ENCODE measurements at regions not wholly inside any gene's neighbourhood (a gene's known extent, or its start where the extent isn't known, plus 50 kb on each side); places are given as distances from the start of the nearest gene placed in this dataset.

GRCh38 chr1:184919892-184920291 is 54.4 kb downstream of the NIBAN1 start:
- TF ChIP-seq CTCF (IDR thresholded peaks at IDR 0.05) = no peak
- peaks cover 35% of the 10 kb centered on the region for H3K27me3 Mint-ChIP-seq (ENCODE audit: unreplicated experiment)
- DNase-seq (ENCODE audit: extremely low spot score, unreplicated experiment) = no peak
- H3K27ac Mint-ChIP-seq (ENCODE audit: unreplicated experiment) = no peak overlapping the region
- H3K9me3 Mint-ChIP-seq (ENCODE audit: unreplicated experiment) = peaks cover 13% of the 10 kb centered on the region
- H3K4me1 Mint-ChIP-seq (ENCODE audit: unreplicated experiment) = no peaks in the 10 kb centered on the region
- H3K4me3 Mint-ChIP-seq (ENCODE audit: unreplicated experiment) = no peak overlapping the region
- H3K36me3 Mint-ChIP-seq (ENCODE audit: unreplicated experiment) = no peaks in the 10 kb centered on the region

- H3K36me3 Mint-ChIP-seq (ENCODE audit: unreplicated experiment) = no peaks in the 10 kb centered on the region
- TF ChIP-seq CTCF (IDR thresholded peaks at IDR 0.05) = no peak
- no peak overlapping the region for H3K27ac Mint-ChIP-seq (ENCODE audit: unreplicated experiment)
- peaks cover 7% of the 10 kb centered on the region for H3K4me1 Mint-ChIP-seq (ENCODE audit: unreplicated experiment)
- no peak overlapping the region for H3K4me3 Mint-ChIP-seq (ENCODE audit: unreplicated experiment)
- peaks cover 14% of the 10 kb centered on the region for H3K27me3 Mint-ChIP-seq (ENCODE audit: unreplicated experiment)
- no peak for DNase-seq (ENCODE audit: extremely low spot score, unreplicated experiment)
- no peaks in the 10 kb centered on the region for H3K9me3 Mint-ChIP-seq (ENCODE audit: unreplicated experiment)
These were observed 58.7 kb downstream of the NIBAN1 start for GRCh38 chr1:184915463-184916090.

- no peak overlapping the region for H3K4me3 Mint-ChIP-seq (ENCODE audit: unreplicated experiment)
- DNase-seq (ENCODE audit: extremely low spot score, unreplicated experiment) = no peak
- no peaks in the 10 kb centered on the region for H3K36me3 Mint-ChIP-seq (ENCODE audit: unreplicated experiment)
- TF ChIP-seq CTCF (IDR thresholded peaks at IDR 0.05) = no peak
- peaks cover 14% of the 10 kb centered on the region for H3K27me3 Mint-ChIP-seq (ENCODE audit: unreplicated experiment)
- no peaks in the 10 kb centered on the region for H3K9me3 Mint-ChIP-seq (ENCODE audit: unreplicated experiment)
- H3K27ac Mint-ChIP-seq (ENCODE audit: unreplicated experiment) = no peak overlapping the region
- H3K4me1 Mint-ChIP-seq (ENCODE audit: unreplicated experiment) = peaks cover 7% of the 10 kb centered on the region
These were observed 60.2 kb downstream of the NIBAN1 start for GRCh38 chr1:184914149-184914548.

- Mint-ChIP-seq H3K36me3 (ENCODE audit: unreplicated experiment) (no peaks in the 10 kb centered on the region), H3K9me3 (ENCODE audit: unreplicated experiment) (no peaks in the 10 kb centered on the region), H3K27ac (ENCODE audit: unreplicated experiment) (no peak overlapping the region), H3K4me1 (ENCODE audit: unreplicated experiment) (peaks cover 9% of the 10 kb centered on the region), H3K27me3 (ENCODE audit: unreplicated experiment) (peaks cover under 1% of the 10 kb centered on the region), H3K4me3 (ENCODE audit: unreplicated experiment) (no peak overlapping the region)
- no peak for DNase-seq (ENCODE audit: extremely low spot score, unreplicated experiment)
- TF ChIP-seq CTCF (IDR thresholded peaks at IDR 0.05) = no peak
These were observed 61.9 kb downstream of the NIBAN1 start for GRCh38 chr1:184912392-184912791.

- H3K4me3 Mint-ChIP-seq (ENCODE audit: unreplicated experiment) = no peak overlapping the region
- no peak for DNase-seq (ENCODE audit: extremely low spot score, unreplicated experiment)
- no peak for TF ChIP-seq CTCF (IDR thresholded peaks at IDR 0.05)
- H3K4me1 Mint-ChIP-seq (ENCODE audit: unreplicated experiment) = peaks cover 9% of the 10 kb centered on the region
- H3K9me3 Mint-ChIP-seq (ENCODE audit: unreplicated experiment) = no peaks in the 10 kb centered on the region
- H3K27ac Mint-ChIP-seq (ENCODE audit: unreplicated experiment) = no peak overlapping the region
- no peaks in the 10 kb centered on the region for H3K36me3 Mint-ChIP-seq (ENCODE audit: unreplicated experiment)
- no peaks in the 10 kb centered on the region for H3K27me3 Mint-ChIP-seq (ENCODE audit: unreplicated experiment)
These were observed 62.5 kb downstream of the NIBAN1 start for GRCh38 chr1:184911830-184912229.
